PFSK-1 (cell line): ENCODE measurements at regions not wholly inside any gene's neighbourhood (a gene's known extent, or its start where the extent isn't known, plus 50 kb on each side); places are given as distances from the start of the nearest gene placed in this dataset.

Experiments used
- FOXP2 ChIP-seq: optimal IDR thresholded peaks from 2 replicates; pipeline ENCODE3; 2011; ENCODE audit warnings: borderline replicate concordance, control low read depth, inconsistent platforms; ENCODE audit not compliant: insufficient read depth; ENCODE audit errors: extremely low read length, extremely low read depth
- POLR2AphosphoS5 ChIP-seq: IDR thresholded peaks from 2 replicates; pipeline ENCODE4 v1.6.1; 2012; ENCODE audit warnings: low read depth, mild to moderate bottlenecking, control low read depth, low read length, moderate library complexity
- SIN3A ChIP-seq: IDR thresholded peaks from 2 replicates; pipeline ENCODE4 v1.6.1; 2012; ENCODE audit warnings: mild to moderate bottlenecking, low read length, moderate library complexity, borderline replicate concordance; ENCODE audit not compliant: insufficient read depth
- TAF1 ChIP-seq: IDR thresholded peaks from 2 replicates; pipeline ENCODE4 v1.6.1; 2012; ENCODE audit warnings: low read length, control low read depth, borderline replicate concordance; ENCODE audit not compliant: insufficient read depth
- TF ChIP-seq, protein P1 (sequence below), 2 experiments: IDR thresholded peaks; 2 replicates each; pipeline versions ENCODE4 v1.6.1 to v1.8.0; 2011 to 2012; ENCODE audit warnings: low read depth in 2 of 2, low read length in 2 of 2, control low read depth in 1 of 2, inconsistent platforms in 1 of 2, mild to moderate bottlenecking in 1 of 2, moderate library complexity in 1 of 2; ENCODE audit not compliant: insufficient read depth in 1 of 2

DNA sequence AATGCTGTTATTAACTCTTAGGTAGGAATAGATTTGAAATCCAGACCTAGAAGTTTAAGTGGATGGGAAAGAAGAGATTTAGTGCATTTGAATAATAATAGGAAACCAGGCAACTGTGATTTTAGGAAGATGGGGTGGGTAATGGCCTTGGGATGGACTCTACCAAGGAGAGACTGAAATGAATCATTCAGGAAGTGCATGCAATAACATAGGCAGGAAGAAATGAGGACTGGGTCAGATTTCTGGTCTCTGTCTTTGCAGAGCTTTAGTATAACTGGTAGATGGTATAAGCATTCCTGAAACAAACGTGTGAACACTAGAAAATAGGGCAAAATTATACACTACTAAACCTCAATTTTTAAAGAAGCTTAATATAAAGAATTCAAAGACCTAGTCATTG is 274.4 kb upstream of the CLINT1 start:
- TF ChIP-seq FOXP2: no peak
- TF ChIP-seq, protein P1, sequence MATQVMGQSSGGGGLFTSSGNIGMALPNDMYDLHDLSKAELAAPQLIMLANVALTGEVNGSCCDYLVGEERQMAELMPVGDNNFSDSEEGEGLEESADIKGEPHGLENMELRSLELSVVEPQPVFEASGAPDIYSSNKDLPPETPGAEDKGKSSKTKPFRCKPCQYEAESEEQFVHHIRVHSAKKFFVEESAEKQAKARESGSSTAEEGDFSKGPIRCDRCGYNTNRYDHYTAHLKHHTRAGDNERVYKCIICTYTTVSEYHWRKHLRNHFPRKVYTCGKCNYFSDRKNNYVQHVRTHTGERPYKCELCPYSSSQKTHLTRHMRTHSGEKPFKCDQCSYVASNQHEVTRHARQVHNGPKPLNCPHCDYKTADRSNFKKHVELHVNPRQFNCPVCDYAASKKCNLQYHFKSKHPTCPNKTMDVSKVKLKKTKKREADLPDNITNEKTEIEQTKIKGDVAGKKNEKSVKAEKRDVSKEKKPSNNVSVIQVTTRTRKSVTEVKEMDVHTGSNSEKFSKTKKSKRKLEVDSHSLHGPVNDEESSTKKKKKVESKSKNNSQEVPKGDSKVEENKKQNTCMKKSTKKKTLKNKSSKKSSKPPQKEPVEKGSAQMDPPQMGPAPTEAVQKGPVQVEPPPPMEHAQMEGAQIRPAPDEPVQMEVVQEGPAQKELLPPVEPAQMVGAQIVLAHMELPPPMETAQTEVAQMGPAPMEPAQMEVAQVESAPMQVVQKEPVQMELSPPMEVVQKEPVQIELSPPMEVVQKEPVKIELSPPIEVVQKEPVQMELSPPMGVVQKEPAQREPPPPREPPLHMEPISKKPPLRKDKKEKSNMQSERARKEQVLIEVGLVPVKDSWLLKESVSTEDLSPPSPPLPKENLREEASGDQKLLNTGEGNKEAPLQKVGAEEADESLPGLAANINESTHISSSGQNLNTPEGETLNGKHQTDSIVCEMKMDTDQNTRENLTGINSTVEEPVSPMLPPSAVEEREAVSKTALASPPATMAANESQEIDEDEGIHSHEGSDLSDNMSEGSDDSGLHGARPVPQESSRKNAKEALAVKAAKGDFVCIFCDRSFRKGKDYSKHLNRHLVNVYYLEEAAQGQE (IDR thresholded peaks at IDR 0.05; ENCODE audit: insufficient read depth in 1 of 2, low read depth in 2 of 2, low read length in 2 of 2): no peak
- TF ChIP-seq TAF1: no peak

DNA sequence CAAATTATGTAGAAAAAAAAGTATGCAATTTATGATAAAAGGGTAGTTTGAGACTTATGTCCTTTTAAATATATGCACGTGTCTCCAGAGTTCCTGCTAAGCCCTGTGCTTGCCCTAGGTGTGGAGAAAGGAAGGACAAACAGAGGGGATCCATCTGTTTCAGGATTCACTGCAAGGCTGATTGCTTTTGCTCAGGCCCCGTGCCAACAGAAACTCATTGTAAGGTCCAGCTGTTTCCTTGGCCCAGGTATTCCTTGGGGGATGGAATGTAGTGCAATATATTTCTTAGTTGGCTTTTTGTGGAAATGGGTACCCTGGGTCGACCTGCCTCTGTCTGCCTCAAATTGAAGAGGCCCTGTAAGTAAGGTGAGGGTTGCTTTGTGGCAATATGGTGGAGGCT is 268.6 kb upstream of the CLINT1 start:
- no peak for TF ChIP-seq POLR2AphosphoS5
- no peak for TF ChIP-seq SIN3A
- TF ChIP-seq TAF1: no peak
- no peak for TF ChIP-seq FOXP2
- TF ChIP-seq, protein P1 (IDR thresholded peaks at IDR 0.05; ENCODE audit: insufficient read depth in 1 of 2, low read depth in 2 of 2, low read length in 2 of 2): no peak

DNA sequence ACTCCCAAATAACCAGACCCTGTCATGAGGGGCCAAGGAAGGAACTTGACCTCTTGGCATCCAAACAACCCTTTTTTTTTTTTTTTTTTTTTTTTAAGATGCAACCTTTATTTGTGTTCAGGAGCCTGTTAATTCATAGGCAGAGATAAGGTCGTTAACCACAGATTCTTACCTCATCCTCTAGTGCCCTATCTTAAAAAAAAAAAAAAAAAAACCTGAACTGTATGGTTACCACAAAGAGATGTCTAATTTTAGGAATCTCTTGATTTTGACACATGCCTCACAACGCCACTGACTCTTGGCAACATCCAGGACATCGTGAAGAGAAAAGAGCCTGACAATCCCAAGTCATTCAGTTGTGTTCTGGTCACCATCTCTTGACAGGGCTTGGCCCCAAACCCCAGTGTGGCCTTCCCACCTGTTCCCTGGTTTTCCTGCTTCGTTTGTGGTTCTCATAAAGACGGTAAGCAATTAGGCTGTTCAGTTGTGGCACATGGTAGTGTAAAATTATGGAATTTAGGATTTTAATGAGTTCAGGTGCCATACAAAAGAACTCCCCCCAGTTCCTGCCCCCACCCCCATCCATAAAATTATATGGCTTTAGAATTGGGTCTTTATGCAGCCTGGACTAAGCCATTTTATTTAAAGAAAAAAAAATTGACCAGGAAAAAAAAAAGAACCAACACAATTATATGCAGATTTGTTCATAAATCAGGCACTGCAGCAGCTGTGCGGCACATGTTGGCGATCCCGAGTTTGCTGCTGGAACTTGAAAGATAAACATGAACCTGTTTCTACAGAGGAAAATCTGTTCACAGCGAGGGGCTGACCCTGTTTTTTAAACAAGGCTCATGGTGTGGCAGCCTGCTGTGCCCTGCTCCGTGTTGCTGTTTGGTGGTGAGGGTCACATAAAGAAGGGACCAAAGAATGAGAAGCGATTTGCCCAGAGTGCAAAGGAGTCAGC is 267.8 kb upstream of the CLINT1 start:
- TF ChIP-seq, protein P1 (IDR thresholded peaks at IDR 0.05; ENCODE audit: insufficient read depth in 1 of 2, low read depth in 2 of 2, low read length in 2 of 2): no peak
- TF ChIP-seq SIN3A (no peak), FOXP2 (no peak), POLR2AphosphoS5 (no peak), TAF1 (no peak)

DNA sequence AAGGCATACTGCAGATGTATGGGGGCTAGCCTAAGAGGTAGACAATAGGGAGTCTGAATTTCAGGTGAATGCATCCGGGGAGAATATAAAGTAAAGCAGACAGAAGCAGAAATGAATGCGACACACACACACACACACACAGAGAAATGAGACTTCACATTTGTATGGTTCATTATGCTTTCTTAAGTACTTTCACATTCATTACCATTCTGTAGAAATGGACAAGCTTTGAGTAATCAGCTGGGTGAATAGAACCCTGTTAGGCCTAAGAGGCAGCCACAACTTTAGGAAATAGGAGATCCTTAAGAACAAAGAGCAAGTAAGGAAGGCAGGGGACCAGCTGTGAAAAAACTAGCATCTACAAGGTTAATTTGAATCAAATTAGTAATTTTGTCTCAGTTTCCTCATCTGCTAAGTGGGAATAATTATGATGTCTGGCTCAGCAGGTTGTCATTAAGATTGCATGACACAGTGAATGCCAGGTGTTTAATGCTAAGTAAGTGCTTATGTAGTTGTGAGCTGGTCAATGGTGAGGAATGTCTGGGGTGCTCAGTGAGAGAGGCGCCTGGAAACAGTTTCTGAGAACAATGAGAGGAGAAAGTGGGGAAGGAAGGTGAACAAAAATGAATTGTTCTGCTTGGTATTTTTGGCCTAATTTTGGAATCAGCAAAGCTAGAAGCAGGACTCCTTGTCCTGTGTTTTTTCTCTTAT is 265.8 kb upstream of the CLINT1 start:
- TF ChIP-seq, protein P1 (IDR thresholded peaks at IDR 0.05; ENCODE audit: insufficient read depth in 1 of 2, low read depth in 2 of 2, low read length in 2 of 2): no peak
- TF ChIP-seq POLR2AphosphoS5 (no peak), TAF1 (no peak), SIN3A (no peak), FOXP2 (no peak)
